ENCODE measurements at regions not wholly inside any gene's neighbourhood (a gene's known extent, or its start where the extent isn't known, plus 50 kb on each side); places are given as distances from the start of the nearest gene placed in this dataset.

DNA sequence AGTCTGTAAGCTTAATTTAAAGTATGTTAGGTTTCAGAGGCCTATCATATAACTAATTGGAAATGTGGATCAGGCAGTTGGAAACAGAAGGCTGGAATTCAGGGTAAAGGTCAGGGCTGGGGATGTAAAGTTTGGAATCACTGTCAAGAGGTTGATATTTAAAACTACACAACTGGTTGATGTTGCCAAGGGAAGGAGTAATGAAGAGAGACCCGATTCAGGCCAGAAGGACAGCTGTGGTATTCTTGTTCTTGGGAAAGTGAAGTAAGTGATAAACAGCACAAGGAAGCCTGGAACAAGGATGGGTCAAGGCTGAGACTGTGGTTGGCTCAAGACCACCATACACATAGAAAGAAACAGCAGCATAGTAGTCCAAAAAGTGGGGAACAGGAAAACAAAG, 654.2 kb downstream of the NTRK3 start:
- FAIRE-seq: no peak
- DNase-seq (ENCODE audit: low spot score in 2 of 2): no peak

DNA sequence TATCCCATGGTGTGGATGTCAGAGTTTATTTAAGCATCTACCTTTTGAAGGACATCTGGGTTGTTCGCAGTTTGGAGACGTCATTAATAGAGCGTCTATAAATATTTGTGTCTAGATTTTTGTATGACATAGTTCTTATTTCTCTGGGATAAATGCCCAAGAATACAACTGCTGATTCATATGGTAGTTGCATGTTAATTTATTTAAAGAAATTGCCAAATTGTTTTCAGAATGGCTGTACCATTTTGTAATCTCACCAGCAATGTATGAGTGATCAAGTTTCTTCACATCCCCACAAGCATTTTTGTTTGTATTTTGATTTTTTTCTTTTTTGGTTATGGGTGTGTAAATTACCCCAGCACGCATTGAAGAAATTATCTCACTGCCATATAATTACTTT, 656.9 kb downstream of the NTRK3 start:
- DNase-seq (ENCODE audit: low spot score in 2 of 2) (no peak), FAIRE-seq (no peak)

DNA sequence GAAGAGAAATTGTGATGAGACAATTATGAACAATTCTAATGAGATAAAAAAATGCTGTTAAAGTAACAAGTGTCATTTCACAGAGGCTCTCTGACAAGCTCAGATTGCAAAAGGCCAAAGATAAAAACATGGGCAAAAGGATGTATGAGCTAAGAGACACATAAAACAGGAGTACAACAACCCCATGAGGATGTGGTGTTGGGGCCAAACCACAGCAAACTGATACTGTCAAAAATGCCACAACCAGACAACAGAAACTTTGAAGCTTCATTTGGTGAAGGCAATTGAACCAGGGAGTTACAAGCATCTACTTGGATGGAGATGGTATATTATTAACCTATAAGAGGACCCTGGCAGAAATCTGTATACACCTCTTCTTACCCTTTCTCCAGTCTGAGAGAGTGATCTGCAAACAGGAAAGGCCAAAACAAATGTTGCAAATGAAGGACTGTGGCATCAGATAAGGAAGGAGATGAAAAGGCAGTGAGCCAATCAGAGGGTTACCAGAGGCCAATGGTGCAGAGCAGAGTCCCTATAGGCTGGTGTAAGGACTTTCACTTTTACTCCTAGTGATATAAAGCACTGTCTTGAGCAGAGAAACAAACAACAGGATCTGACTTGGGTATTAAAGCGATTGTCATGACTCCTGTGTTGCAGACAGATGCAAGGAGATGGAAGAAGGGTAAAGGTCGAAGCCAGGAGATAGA, 659.0 kb downstream of the NTRK3 start:
- DNase-seq (ENCODE audit: low spot score in 2 of 2) (no peak), FAIRE-seq (no peak)

DNA sequence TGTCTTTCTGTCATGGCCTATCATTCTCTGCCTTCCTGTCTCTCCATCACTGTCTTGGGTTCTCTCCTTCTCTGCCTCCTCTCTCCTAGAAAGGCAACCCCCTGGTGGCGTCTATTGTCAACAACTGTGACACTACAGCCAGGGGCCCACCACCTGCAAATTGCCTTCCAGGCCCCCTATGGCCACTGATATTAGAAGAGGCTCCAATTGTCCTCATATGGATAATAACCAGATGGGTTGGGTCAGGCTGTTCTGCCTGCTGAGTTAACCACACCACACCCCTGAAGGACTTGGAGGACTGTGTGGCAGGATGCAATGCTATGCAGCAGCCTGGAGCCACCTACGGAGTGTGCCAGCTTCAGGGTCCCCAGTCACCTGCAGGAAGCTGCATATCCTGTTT, 665.0 kb downstream of the NTRK3 start:
- FAIRE-seq: no peak
- no peak for DNase-seq (ENCODE audit: low spot score in 2 of 2)

DNA sequence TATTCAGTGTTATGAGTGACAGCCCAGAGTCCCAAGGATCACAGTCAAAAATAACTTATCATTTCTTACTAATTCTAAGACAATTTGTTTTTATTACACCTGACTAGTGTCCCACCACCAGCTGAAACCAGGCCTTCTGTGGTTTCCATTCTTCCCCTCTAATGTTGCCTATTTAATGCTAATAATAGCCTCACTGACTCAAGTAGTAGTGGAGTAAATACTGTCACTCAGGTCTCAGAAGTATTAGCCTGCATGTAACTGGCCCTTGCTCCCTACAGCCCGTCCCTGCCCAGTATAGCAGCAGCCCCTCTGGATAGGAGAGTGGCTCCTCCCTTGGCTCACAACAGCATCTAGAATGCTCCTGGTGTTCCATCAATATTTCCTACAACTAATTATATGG, 665.5 kb downstream of the NTRK3 start:
- no peak for FAIRE-seq

DNA sequence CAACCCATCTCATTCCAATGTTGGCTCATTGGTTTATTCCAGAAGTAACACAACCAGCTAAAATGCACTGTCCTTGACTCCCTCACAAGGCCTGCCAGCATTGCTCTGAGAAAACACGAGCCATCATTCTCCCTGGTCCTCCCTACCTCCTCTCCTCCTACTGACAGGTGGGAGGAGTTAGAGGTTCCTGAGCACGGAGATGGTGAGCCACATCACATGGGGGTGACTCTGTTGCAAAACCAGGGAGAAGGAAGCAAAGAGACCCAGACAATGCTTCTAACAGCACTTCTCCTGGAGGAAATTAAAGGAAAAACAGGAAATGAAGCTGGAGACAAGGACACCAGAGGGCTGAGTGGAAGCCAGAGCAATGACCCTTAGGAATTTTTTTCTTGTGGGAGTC, 667.4 kb downstream of the NTRK3 start:
- no peak for DNase-seq (ENCODE audit: low spot score in 2 of 2)
- no peak for FAIRE-seq

More for the DNA sequence above, 665.5 kb downstream of the NTRK3 start:
- DNase-seq (ENCODE audit: low spot score in 2 of 2): no peak

DNA sequence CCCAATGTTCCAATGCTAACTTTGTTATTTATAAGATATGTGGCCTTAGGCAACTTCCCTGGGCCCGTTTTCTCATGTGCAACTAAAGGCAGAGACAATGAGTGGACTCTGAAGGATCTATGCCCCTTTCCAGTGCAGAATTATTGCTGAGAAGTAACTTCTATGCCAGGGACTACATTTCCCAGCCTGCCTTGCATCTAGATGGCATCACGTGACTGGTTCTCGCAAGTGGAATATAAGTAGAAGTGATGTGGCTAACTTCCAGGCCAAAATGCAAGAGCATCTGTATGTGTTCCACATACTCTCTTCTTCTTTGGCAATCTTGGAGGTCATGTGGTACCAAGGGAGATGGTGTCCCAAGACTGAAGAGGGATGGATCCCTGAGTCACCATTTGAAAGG, 674.4 kb downstream of the NTRK3 start:
- DNase-seq (ENCODE audit: low spot score in 2 of 2) (no peak), FAIRE-seq (no peak)

DNA sequence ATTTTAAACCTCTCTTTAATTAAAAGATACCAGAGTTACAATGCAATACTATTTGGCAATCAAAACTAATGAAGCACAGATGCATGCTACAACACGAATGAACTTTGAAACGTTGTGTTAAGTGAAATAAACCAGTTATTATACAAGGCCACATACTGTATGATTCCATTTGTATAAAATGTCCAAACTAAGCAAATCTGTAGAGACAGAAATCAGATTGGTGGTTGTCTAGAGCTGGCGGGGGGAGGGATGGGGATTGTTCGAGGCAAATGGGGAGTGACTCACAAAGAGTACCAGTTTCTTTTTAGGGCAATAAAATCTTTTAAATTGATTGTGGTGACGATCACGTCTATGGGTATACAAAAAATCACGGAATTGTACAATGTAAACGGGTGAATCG, 677.0 kb downstream of the NTRK3 start:
- no peak for DNase-seq (ENCODE audit: low spot score in 2 of 2)
- no peak for FAIRE-seq

DNA sequence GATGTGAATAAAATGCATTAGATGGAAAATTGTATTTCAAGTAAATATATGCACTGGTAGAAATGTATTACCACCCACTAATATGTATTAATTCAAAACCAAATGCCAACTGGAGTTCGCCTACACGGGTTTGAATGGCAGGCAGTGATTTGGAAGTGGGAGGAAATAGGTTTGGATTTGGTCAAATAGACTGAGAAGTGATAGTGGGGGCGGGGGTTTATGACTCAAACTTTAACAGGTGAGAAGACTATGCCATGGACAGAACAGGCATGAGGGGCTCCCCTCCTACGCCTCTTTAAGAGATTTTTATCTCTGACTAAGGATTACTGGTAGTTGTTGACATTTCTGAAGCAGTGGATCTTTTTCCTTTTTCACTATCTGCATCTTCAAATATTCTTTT, 677.8 kb downstream of the NTRK3 start:
- no peak for DNase-seq (ENCODE audit: low spot score in 2 of 2)
- FAIRE-seq: no peak

DNA sequence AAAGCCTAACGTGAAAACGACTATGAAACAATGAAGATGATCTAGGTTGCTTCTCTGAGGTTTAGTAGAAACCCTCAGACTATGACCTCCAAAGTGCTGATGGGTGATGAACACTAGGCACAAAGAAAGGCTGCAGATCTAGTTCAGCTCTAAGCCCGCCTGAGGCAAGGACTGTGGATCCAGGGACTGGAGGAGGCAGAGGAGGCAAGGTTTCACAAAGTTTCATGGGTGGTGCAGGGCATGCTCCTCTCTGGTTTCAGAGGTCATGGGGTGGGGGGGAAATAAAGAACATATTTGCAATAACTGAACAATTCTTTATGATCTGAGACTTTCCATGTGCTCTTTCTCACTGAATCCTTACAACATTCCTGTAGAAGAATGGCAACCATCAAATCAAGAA, 679.2 kb downstream of the NTRK3 start:
- FAIRE-seq (no peak), DNase-seq (ENCODE audit: low spot score in 2 of 2) (no peak)

DNA sequence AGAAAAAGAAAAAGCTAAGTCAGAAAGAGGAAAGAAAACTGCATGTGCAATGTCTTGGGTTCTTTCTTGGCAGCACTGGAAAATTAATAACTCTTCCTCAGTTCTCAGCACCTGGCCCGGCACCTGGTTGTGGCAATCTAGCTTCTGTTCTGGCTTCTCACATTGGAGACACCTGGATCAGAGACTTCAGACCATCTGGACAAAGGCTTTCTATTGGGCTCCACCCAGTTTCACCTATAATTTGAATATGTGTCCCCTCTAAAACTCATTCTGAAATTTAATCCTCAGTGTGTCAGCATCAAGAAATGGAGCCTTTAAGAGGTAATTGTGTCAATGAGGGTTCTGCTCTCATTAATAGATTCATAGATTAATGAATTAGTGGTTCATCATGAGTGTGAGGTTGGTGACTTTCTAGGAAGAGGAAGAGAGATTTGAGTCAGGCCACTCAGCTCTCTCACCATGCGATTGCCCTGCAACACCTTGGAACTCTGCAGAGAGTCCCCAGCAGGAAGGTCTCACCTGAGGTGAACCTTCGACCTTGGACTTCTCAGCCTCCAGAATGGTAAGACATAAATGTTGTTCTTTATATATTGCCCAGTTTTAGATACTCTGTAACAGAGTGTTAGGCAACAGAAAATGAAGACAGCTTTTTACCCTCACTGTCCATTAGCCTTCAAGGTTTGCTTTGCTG, 679.9 kb downstream of the NTRK3 start:
- DNase-seq (ENCODE audit: low spot score in 2 of 2) (no peak), FAIRE-seq (no peak)

DNA sequence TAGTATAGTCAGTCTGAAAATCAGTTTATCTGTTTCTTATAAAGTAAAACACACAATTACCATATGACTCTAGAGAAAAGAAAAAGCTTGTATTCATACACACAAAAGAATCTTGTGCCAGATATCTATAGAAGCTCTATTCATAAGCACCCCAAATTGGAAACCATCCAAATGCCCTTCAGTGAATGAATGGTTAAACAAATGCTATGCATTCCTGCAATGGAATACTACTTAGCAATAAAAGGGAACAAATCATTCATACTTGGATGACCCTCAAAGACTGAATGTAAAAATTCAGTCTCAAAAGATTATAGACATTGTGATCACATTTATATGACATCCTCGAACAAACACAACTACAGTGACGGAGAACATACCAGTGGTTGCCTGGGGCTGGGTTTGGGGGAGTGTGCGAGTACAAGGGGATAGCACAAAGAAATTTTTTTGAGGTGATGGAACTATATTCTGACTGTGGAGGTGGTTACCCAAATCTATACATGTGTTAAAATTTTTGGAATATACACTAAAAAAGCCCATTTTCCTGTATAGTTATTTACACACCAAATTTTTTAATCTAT, 680.6 kb downstream of the NTRK3 start:
- DNase-seq (ENCODE audit: low spot score in 2 of 2) (no peak), FAIRE-seq (no peak)

DNA sequence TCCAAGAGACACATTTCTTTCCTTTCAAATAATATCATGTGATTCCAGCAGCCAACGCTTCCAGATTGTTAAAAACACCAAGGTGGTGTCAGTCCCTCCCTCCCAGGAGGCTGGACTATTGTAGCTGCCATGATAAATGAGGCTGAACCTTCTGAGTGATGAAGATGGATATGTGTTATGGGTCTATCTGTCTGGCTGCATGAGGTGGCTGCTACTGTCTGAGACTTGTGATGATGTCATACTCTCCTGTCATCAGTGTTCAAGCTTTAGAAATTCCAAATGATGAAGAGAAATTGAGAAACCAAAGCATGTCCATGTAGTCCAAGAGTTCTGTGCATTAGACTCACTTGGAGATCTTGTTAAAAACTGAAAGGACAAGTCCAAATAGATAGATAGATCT, 683.0 kb downstream of the NTRK3 start:
- FAIRE-seq (no peak), DNase-seq (ENCODE audit: low spot score in 2 of 2) (no peak)

DNA sequence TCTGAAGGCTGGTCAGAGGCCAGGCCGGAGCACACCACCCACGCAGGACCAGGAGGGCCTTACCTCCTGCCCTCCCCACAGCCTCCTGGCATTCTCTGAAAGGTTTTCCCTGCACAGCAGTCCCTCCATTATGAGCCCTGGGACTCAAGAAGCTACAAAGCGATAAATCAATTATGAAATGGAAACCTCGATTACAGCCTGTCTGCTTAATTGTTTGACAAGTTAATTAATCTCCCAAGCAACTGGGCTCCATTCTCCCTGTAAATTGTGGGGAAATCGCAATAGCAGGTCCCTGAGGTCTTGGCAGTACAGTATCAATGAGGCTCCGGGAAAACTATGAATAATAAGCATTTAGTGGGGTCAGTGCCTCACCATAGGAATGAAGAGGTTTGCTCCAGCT, 683.5 kb downstream of the NTRK3 start:
- DNase-seq (ENCODE audit: low spot score in 2 of 2) (no peak), FAIRE-seq (no peak)

DNA sequence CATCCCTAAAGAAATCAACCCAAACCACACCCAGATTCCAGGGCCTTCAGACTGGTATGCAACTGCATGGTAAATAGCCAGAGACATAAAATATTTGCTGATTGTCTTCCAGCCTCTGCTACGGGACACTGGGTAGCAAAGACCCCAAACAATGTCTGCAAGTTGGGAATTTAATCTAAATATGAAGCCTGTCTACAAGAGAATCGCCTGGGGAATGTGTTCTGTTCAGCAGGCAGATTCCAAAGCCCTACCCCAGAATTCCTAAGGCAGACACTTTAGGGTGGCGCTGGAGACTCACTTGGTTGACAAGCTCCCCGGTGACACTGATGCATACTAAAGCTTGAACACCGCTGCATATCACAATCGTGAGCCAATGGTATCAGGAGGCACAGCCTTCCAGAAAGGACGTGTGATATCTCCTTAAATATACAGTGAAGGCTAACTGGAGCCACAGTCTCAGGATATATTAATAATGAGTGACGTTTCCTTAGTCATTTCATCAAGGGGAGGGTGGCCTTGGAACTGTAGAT, 684.1 kb downstream of the NTRK3 start:
- no peak for DNase-seq (ENCODE audit: low spot score in 2 of 2)
- no peak for FAIRE-seq

DNA sequence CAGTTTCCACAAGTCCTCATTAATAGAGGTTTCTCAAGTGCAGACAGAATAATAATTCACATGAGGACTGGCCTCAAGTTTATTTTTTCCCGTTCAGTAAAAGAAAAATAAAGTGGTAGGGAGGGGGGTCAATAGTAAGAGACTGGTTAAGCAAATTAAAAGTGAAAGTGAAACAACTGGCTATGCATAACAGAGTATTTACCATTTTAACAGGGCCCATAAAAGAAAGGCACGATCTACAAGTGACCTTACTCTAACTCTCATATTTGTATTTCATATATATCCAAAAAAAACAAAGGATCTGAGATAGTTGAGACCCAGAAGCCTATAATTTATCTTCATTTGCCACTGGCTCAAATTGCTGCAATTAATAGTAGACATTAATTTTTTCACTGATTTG, 686.3 kb downstream of the NTRK3 start:
- FAIRE-seq: no peak
- DNase-seq (ENCODE audit: low spot score in 2 of 2): no peak

DNA sequence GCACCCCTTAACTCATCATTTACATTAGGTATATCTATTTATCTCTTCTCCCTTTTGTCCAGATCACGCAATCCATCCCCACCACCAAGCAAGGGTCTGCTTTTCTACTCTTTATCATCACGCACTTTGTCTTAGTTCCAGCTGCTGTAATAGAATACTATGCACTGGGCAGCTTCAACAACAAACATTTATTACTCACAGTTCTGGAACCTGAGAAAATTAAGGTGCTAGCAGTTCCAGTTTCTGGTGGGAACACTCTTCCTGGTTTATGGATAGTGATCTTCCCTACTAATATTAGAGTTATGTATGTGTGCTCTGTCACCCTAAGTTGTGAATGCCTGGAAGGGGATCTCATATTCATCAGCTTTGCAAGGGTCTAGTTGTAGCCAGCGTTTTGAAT, 687.0 kb downstream of the NTRK3 start:
- DNase-seq (ENCODE audit: low spot score in 2 of 2): no peak

DNA sequence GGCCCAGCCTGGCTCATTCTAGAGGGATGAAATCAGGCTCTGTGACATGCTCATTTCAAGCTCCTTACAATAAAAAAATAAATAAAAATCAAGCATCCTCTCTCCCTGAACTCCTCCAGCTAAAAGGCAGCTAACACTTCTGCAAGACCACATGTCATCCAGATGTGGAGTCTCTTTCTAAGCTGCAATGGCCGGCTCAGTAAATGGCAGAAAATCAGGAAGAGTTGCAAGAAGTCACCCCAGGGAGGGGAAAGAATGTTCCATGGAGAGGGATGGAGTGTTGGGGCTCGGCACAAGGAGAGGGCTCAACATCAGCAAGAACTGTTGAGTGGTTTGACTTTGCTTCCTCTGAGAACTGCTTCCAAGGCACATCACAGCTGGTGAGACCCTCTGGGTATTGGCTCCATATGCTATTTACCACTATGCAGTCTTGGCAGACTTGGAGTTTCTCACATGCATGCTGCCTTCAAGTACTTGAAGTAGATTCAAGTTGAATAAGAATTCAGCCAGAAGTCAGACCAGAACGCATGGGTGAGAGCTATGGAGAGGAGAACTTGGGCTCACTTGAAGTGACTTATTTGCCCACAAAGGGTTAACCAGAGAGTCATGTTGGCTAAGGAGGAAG, 689.0 kb downstream of the NTRK3 start:
- DNase-seq (ENCODE audit: low spot score in 2 of 2): no peak
- no peak for FAIRE-seq

More for the DNA sequence above, 687.0 kb downstream of the NTRK3 start:
- FAIRE-seq: no peak

DNA sequence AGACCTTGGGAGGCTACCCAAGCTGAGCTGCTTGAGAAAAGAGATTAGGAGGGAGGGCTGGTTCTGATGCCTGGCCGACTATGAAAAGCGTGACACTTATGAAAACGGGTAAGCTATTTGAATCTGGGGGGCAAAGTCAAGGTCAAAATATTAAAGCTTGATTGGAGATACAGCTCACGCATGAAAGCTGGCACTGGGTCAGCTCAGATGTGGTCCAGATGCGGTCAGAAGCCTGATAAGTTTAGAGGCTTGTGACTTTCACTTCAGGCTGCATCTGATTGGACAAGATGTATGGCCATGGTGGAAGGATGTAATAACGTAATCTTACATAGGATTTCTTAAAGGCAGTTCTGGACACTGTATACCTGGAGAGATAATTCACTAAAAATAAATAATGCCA, 690.3 kb downstream of the NTRK3 start:
- FAIRE-seq: no peak
- no peak for DNase-seq (ENCODE audit: low spot score in 2 of 2)

DNA sequence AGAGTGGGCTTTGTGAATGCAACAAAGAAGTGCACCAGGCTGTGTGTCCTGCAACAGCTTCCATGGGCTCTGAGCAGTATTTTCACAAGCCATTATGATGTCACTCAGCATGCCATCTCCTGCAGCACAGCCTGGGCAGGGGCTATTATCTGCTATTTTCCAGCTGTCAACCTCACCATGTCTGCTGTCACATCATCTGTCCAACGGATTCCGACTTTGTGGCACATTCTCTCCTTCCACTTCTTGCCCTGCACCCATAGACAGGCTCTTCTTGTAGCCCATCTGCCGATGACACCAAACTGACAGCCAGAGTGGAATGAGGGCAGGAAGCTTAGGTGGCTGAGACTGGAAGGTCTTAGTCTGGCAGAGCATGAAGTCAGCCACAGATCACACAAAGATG, 691.9 kb downstream of the NTRK3 start:
- FAIRE-seq: no peak
- no peak for DNase-seq (ENCODE audit: low spot score in 2 of 2)

DNA sequence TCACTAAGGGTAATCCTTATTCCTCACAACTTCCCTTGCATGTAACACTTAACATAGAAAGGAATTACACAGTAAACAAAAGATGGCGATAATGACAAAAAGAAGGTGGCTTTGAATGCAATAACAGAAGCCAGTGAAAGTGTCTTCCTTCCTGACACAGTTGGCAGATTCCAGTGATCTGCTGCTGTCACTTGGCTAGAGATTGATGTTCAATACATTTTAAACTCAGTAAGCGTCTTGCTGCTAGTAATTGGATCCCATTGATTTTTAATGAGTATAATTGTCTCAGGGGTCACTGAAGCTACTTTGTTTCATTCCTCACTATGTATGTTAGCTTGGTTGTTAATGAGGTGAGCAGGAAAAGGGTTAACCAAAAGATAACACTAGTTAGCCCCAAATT, 692.7 kb downstream of the NTRK3 start:
- DNase-seq (ENCODE audit: low spot score in 2 of 2) (no peak), FAIRE-seq (no peak)
